OCI-LY1 (cell line): ENCODE measurements at regions not wholly inside any gene's neighbourhood (a gene's known extent, or its start where the extent isn't known, plus 50 kb on each side); places are given as distances from the start of the nearest gene placed in this dataset.

Experiments used
- EZH2 ChIP-seq: fragments of 200-600 bp; sonication (generic), shearing (Covaris generic); IDR thresholded peaks from 2 replicates; pipeline ENCODE4 v1.8.0; 2017; ENCODE audit warnings: borderline replicate concordance, mixed run types, mild to moderate bottlenecking, antibody characterized with exemption, low read length, moderate library complexity, mixed read lengths
- TF ChIP-seq, protein P1 (sequence below): fragments of 200-600 bp; sonication (generic), shearing (Covaris generic); IDR thresholded peaks from 2 replicates; pipeline ENCODE4 v1.5.1; 2017; ENCODE audit warnings: mild to moderate bottlenecking, antibody characterized with exemption, low read length, moderate library complexity, mixed read lengths

DNA sequence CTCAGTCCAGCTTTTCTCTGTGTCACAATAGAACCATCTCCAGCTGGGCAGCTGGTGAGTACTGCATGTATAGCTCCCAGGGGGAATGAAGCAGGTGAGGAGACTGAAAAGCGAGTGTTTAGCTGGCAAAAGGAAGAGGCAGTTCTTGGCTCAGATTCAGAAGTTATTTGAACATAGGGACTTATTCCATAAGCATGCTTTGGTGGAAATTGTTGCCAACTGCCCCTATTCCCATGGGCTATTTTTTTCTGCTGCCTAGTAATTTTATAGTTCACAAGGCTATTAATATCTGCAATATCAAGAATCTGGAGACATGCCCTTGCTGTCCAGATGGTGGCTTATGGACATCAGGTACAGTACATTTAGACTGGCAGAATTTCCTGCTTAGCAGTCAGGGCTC, 1112.7 kb downstream of the LRFN5 start:
- TF ChIP-seq, protein P1, sequence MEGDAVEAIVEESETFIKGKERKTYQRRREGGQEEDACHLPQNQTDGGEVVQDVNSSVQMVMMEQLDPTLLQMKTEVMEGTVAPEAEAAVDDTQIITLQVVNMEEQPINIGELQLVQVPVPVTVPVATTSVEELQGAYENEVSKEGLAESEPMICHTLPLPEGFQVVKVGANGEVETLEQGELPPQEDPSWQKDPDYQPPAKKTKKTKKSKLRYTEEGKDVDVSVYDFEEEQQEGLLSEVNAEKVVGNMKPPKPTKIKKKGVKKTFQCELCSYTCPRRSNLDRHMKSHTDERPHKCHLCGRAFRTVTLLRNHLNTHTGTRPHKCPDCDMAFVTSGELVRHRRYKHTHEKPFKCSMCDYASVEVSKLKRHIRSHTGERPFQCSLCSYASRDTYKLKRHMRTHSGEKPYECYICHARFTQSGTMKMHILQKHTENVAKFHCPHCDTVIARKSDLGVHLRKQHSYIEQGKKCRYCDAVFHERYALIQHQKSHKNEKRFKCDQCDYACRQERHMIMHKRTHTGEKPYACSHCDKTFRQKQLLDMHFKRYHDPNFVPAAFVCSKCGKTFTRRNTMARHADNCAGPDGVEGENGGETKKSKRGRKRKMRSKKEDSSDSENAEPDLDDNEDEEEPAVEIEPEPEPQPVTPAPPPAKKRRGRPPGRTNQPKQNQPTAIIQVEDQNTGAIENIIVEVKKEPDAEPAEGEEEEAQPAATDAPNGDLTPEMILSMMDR, result no peak
- TF ChIP-seq EZH2, result no peak
